ENCODE measurements at regions not wholly inside any gene's neighbourhood (a gene's known extent, or its start where the extent isn't known, plus 50 kb on each side); places are given as distances from the start of the nearest gene placed in this dataset.
"Not testable (repeated sequence)": the region's sequence is repeated elsewhere in the genome, so short reads cannot be mapped to it uniquely, and the experiment has no call there.

GRCh38 chr2:16096962-16097361, 156.6 kb downstream of the MYCN start:
- no peaks in the 10 kb centered on the region for H3K9me3 Mint-ChIP-seq
- H3K27me3 Mint-ChIP-seq, result no peaks in the 10 kb centered on the region
- H3K36me3 Mint-ChIP-seq (ENCODE audit: low read depth), result no peaks in the 10 kb centered on the region
- Histone ChIP-seq H3K27me3 (ENCODE audit: control insufficient read depth in 1 of 2, insufficient read depth in 2 of 2, low read length in 2 of 2) (no peaks in the 10 kb centered on the region), H3K9me3 (ENCODE audit: control insufficient read depth in 1 of 2, insufficient read depth in 1 of 2, low read length in 2 of 2) (peaks cover 0 to 9% of the 10 kb centered on the region in 2 experiments), H3K36me3 (ENCODE audit: insufficient read depth, low read length) (no peaks in the 10 kb centered on the region), H3K4me3 (ENCODE audit: low read length) (no peak overlapping the region), H3K27ac (ENCODE audit: low read depth in 1 of 2, low read length in 2 of 2) (no peak overlapping the region), H3K4me1 (ENCODE audit: insufficient read depth, low read length) (no peaks in the 10 kb centered on the region)
- intact Hi-C loops (cut with DNase I, micrococcal nuclease), result no loop called here
- CTCF ChIA-PET, result interaction anchor here (0.6 kb wide), 1 partner anchor 14 kb away, joined by 3 read pairs; no protein-coding TSS in a partner anchor
- no peak overlapping the region for H3K4me3 Mint-ChIP-seq
- ATAC-seq (ENCODE audit: poor library complexity) (no peak), DNase-seq (no peak)
- H3K4me1 Mint-ChIP-seq (ENCODE audit: low read depth), result no peaks in the 10 kb centered on the region
- no peak overlapping the region for H3K27ac Mint-ChIP-seq
- TF ChIP-seq CTCF (IDR thresholded peaks at IDR 0.05), result no peak
- POLR2A ChIA-PET, result no interaction called here

DNA sequence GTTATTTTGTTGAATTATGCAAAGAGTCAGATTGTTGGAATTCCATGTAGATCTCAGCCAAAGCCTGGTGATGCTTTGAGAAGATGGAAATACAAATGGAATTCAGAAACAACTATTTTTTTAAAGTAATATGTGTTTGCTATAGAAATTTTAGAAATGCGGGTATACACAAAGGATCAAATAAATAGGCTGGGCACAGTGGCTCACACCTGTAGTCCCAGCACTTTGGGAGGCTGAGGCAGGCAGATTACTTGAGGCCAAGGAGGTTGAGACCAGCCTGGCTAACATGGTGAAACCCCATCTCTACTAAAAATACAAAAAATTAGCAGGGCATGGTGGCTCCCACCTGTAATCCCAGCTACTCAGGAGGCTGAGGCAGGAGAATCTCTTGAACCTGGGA, 155.1 kb downstream of the MYCN start:
- H3K27me3 ChIP-seq (ENCODE audit: control insufficient read depth in 1 of 2, insufficient read depth in 2 of 2, low read length in 2 of 2); DNase-seq; H3K36me3 Mint-ChIP-seq (ENCODE audit: low read depth); H3K4me1 Mint-ChIP-seq (ENCODE audit: low read depth); H3K9me3 Mint-ChIP-seq; H3K27me3 Mint-ChIP-seq; POLR2A ChIA-PET; ATAC-seq (ENCODE audit: poor library complexity); H3K36me3 ChIP-seq (ENCODE audit: insufficient read depth, low read length); H3K4me3 ChIP-seq (ENCODE audit: low read length); H3K9me3 ChIP-seq (ENCODE audit: control insufficient read depth in 1 of 2, insufficient read depth in 1 of 2, low read length in 2 of 2); intact Hi-C loops (cut with DNase I, micrococcal nuclease); H3K4me1 ChIP-seq (ENCODE audit: insufficient read depth, low read length); H3K27ac Mint-ChIP-seq; H3K4me3 Mint-ChIP-seq; CTCF ChIA-PET; H3K27ac ChIP-seq (ENCODE audit: low read depth in 1 of 2, low read length in 2 of 2): not testable (repeated sequence)

GRCh38 chr2:16094811-16095210, 154.5 kb downstream of the MYCN start:
- H3K36me3 ChIP-seq (ENCODE audit: insufficient read depth, low read length), result no peaks in the 10 kb centered on the region
- ChIA-PET CTCF (no interaction called here), POLR2A (no interaction called here)
- Mint-ChIP-seq H3K4me3 (no peak overlapping the region), H3K9me3 (no peaks in the 10 kb centered on the region), H3K27me3 (no peaks in the 10 kb centered on the region), H3K4me1 (ENCODE audit: low read depth) (no peaks in the 10 kb centered on the region), H3K27ac (no peak overlapping the region), H3K36me3 (ENCODE audit: low read depth) (no peaks in the 10 kb centered on the region)
- no peak overlapping the region for H3K27ac ChIP-seq (ENCODE audit: low read depth in 1 of 2, low read length in 2 of 2)
- no peak overlapping the region for H3K4me3 ChIP-seq (ENCODE audit: low read length)
- DNase-seq (no peak), ATAC-seq (ENCODE audit: poor library complexity) (no peak)
- no peaks in the 10 kb centered on the region for H3K4me1 ChIP-seq (ENCODE audit: insufficient read depth, low read length)
- no peaks in the 10 kb centered on the region for H3K27me3 ChIP-seq (ENCODE audit: control insufficient read depth in 1 of 2, insufficient read depth in 2 of 2, low read length in 2 of 2)
- peaks cover 0 to 9% of the 10 kb centered on the region in 2 experiments for H3K9me3 ChIP-seq (ENCODE audit: control insufficient read depth in 1 of 2, insufficient read depth in 1 of 2, low read length in 2 of 2)
- intact Hi-C loops (cut with DNase I, micrococcal nuclease), result no loop called here
- no peak for TF ChIP-seq CTCF (IDR thresholded peaks at IDR 0.05)

DNA sequence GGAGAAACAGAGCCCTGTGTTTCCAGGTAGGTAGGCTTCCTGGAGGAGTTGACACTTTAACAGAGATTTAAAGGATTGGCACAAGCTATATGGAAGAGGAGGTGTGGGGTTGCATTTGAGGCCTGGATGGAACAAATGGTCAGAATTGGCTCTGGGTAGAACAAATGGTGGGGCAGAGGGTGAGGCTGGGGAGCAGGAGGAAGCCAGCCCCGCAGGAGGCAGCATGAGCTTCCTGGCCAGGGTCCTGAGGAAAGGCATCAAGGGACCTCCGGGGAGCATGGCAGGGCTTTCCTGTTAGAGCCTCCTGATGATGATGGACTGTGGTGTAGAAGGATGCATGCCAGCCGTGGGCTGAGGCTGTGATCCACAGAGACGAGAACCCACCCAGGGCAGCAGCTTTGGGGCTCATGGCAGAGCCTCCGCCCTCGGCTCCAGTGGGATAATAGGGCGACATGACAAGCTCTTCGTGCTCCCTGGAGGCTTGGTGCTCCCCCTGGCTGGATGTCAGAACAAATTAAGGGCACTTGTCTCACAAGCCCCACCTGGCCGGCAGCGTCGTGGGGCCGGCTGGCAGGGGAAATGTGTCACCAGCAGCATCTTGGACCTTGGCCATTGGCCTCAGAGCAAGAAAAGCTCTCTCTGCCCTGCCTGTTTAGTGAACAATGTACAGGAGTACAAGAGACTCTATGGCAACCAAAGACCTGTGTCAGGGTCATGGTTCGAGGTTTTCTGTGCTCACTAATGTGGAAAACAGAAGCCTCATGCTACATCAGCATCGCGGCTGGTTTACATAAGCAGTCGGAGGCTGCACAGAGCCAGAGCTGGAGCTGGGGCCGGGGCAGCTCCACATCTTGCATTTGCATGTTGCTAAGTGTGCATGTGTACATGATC, 153.5 kb downstream of the MYCN start:
- ATAC-seq (ENCODE audit: poor library complexity), result no peak
- no peak for DNase-seq
- intact Hi-C loops (cut with DNase I, micrococcal nuclease), result no loop called here
- no peak overlapping the region for H3K4me3 ChIP-seq (ENCODE audit: low read length)
- Mint-ChIP-seq H3K4me1 (ENCODE audit: low read depth) (no peaks in the 10 kb centered on the region), H3K9me3 (no peaks in the 10 kb centered on the region), H3K27ac (no peak overlapping the region), H3K27me3 (no peaks in the 10 kb centered on the region), H3K36me3 (ENCODE audit: low read depth) (no peaks in the 10 kb centered on the region), H3K4me3 (no peak overlapping the region)
- TF ChIP-seq CTCF (IDR thresholded peaks at IDR 0.05), result no peak
- H3K36me3 ChIP-seq (ENCODE audit: insufficient read depth, low read length), result no peaks in the 10 kb centered on the region
- ChIA-PET CTCF (no interaction called here), POLR2A (no interaction called here)
- no peaks in the 10 kb centered on the region for H3K4me1 ChIP-seq (ENCODE audit: insufficient read depth, low read length)
- no peak overlapping the region for H3K27ac ChIP-seq (ENCODE audit: low read depth in 1 of 2, low read length in 2 of 2)
- H3K9me3 ChIP-seq (ENCODE audit: control insufficient read depth in 1 of 2, insufficient read depth in 1 of 2, low read length in 2 of 2), result peaks cover 0 to 9% of the 10 kb centered on the region in 2 experiments
- no peaks in the 10 kb centered on the region for H3K27me3 ChIP-seq (ENCODE audit: control insufficient read depth in 1 of 2, insufficient read depth in 2 of 2, low read length in 2 of 2)
